ENCODE measurements at regions not wholly inside any gene's neighbourhood (a gene's known extent, or its start where the extent isn't known, plus 50 kb on each side); places are given as distances from the start of the nearest gene placed in this dataset.
"Not testable (repeated sequence)": the region's sequence is repeated elsewhere in the genome, so short reads cannot be mapped to it uniquely, and the experiment has no call there.

GRCh38 chr1:121607499-121607898 lies 422.7 kb downstream of the SRGAP2C start:
- DNase-seq; H3K27ac Mint-ChIP-seq; H3K4me1 Mint-ChIP-seq; POLR2A ChIA-PET; H3K4me3 Mint-ChIP-seq; H3K9me3 Mint-ChIP-seq; H3K27me3 Mint-ChIP-seq; H3K36me3 Mint-ChIP-seq (ENCODE audit: low read depth); CTCF ChIA-PET: not testable (repeated sequence)
